ENCODE measurements at regions not wholly inside any gene's neighbourhood (a gene's known extent, or its start where the extent isn't known, plus 50 kb on each side); places are given as distances from the start of the nearest gene placed in this dataset.
A peak's percentile ranks its signal among the peaks of the same experiment; 100 is the strongest.

DNA sequence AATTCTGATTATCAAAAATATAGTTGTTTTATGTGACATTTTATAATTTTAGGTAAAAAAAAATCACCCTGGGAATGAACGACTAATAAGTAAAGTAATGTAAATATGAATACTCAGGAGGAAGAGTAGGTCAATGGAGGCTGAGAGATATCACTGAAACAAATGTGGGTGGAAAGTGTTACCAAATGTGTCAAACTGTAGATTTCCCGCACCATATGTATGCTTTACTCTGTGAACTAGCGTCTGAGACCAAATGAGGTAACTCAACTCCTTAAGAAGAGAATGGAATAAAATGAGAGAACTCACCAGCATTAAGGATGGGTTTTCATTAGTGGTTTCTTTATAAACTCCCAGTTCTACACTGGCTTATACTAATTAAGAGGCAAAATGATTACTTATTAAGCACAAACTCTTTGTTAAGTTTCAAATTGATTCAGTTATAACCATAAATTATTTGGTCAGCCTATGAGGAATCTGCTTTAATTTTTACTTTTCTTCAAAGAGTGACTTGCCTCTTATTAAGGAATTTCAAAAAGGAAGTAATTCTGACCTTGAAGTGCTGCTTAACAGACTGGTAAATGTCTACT, 784.7 kb upstream of the GJE1 start:
- ATAC-seq (no peak), DNase-seq (no peak)
- intact Hi-C loops (cut with DNase I, micrococcal nuclease), result no loop called here
- H3K4me3 Mint-ChIP-seq, result no peak overlapping the region
- no peaks in the 10 kb centered on the region for H3K4me1 Mint-ChIP-seq
- no peak overlapping the region for H3K27ac Mint-ChIP-seq
- H3K36me3 Mint-ChIP-seq (ENCODE audit: low read depth), result no peaks in the 10 kb centered on the region
- no peaks in the 10 kb centered on the region for H3K27me3 Mint-ChIP-seq
- CTCF ChIA-PET, result no interaction called here
- POLR2A ChIA-PET, result no interaction called here
- H3K9me3 Mint-ChIP-seq (ENCODE audit: low read depth), result no peaks in the 10 kb centered on the region

DNA sequence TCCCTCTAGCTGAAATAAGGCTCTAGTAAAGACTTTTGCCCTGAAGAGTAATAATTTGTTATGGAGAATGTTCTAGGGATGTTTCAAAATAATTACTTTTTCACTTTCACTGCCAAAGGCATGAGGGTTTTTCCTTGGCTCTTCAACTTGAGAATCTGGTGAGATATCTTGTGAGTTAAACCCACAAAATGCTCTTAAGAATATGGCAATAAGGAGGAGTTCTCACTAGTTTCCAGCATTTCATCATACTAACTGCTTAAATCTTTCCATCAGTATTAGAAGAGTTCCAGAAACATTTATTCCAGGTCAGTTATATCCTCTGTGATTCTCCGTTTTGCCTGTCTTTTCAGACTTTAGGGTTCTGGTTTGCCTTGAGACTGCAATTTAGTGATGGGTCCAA, 785.6 kb upstream of the GJE1 start:
- no peak for DNase-seq
- no peak for ATAC-seq
- Mint-ChIP-seq H3K27ac (no peak overlapping the region), H3K36me3 (ENCODE audit: low read depth) (no peaks in the 10 kb centered on the region), H3K27me3 (no peaks in the 10 kb centered on the region), H3K4me3 (no peak overlapping the region), H3K9me3 (ENCODE audit: low read depth) (no peaks in the 10 kb centered on the region), H3K4me1 (no peaks in the 10 kb centered on the region)
- intact Hi-C loops (cut with DNase I, micrococcal nuclease), result no loop called here
- CTCF ChIA-PET, result interaction anchor here (1.2 kb wide), 1 partner anchor 214 kb away, joined by 3 read pairs; no protein-coding TSS in a partner anchor
- POLR2A ChIA-PET, result no interaction called here

DNA sequence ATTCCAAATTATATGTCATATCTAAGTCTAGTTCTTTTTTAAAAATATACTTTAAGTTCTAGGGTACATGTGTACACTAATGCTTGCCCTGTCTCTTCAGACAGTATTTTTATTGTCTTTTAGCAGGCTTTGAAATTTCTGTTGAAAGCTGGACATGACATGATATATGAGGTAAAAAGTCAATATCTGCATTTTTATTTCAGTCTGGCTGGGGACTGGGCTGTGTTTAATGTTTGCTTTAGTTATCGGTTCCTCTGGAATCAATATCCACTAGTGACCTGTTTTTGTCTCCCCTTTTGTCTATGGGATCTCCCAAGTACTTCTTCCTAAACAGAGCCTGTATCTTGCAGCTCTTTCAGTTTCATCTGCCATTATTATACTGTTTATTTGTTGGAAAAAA, 786.2 kb upstream of the GJE1 start:
- no peak overlapping the region for H3K4me3 Mint-ChIP-seq
- DNase-seq (no peak), ATAC-seq (no peak)
- POLR2A ChIA-PET, result no interaction called here
- no peaks in the 10 kb centered on the region for H3K9me3 Mint-ChIP-seq (ENCODE audit: low read depth)
- H3K36me3 Mint-ChIP-seq (ENCODE audit: low read depth), result no peaks in the 10 kb centered on the region
- no peaks in the 10 kb centered on the region for H3K4me1 Mint-ChIP-seq
- CTCF ChIA-PET, result interaction anchor here (1.2 kb wide), 1 partner anchor 215 kb away, joined by 3 read pairs; no protein-coding TSS in a partner anchor
- intact Hi-C loops (cut with DNase I, micrococcal nuclease), result no loop called here
- no peaks in the 10 kb centered on the region for H3K27me3 Mint-ChIP-seq
- no peak overlapping the region for H3K27ac Mint-ChIP-seq

DNA sequence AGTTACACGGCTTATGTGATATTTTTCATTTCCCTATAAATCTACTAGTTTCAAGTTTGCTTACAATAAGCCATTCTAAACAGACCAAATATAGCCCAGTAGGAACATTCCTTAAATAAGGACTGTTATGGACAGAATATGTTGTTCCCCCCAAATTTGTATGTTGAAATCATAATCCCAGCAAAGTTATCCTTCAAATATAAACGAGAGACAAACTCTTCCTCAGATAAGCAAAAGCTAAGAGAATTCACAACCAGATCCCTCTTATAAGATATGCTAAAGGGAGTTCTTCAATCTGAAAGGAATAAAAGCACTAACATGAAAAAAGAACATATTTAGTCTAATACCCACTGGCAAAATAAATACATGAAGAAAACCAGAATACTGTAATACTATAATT, 795.5 kb upstream of the GJE1 start:
- ChIA-PET POLR2A (no interaction called here), CTCF (no interaction called here)
- ATAC-seq (no peak), DNase-seq (no peak)
- H3K4me3 Mint-ChIP-seq, result no peak overlapping the region
- no peak overlapping the region for H3K27ac Mint-ChIP-seq
- intact Hi-C loops (cut with DNase I, micrococcal nuclease), result no loop called here
- H3K36me3 Mint-ChIP-seq (ENCODE audit: low read depth), result no peaks in the 10 kb centered on the region
- H3K9me3 Mint-ChIP-seq (ENCODE audit: low read depth), result no peaks in the 10 kb centered on the region
- H3K4me1 Mint-ChIP-seq, result no peaks in the 10 kb centered on the region
- H3K27me3 Mint-ChIP-seq, result peaks cover 5% of the 10 kb centered on the region

DNA sequence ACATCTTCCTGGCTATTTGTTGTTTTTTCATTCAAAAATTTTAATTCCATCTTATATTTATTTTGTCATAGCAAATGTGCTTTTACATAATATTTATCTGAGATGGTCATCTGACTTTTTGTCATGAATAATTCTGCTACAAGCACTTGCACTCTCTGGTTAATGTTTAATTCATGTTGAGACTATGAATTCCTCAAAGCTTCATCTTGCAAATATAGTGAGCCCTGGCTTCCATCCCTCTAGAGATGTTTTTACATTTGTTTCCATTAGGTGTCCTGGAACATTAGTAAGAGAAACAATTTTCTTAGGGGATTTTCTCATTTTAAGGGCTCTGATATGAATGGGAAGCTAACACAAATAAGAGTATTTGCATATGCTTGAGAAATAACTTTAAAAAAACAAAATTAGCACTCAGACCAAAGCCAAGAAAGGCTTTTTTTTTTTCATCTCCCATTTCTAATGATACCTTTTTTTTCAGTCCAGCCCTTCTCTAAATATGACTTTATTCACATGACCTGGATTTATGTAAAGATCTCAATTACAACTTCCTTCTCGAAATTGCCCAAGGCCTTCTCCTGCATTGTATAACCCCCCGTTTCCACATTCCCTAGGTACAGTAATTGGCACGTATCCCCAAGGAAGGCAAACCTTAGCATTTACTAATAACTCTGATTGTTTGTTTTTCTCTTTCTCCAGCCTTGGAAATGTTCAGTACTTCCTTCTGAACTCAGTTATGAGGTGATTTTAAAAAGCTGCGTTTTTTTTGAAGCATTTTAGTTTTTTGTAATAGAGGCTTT, 797.0 kb upstream of the GJE1 start:
- ATAC-seq (no peak), DNase-seq (no peak)
- H3K4me3 Mint-ChIP-seq, result no peak overlapping the region
- H3K9me3 Mint-ChIP-seq (ENCODE audit: low read depth), result no peaks in the 10 kb centered on the region
- peaks cover 5% of the 10 kb centered on the region for H3K27me3 Mint-ChIP-seq
- ChIA-PET CTCF (interaction anchor here (0.8 kb wide), 1 partner anchor 9 kb away, joined by 4 read pairs; no protein-coding TSS in a partner anchor), POLR2A (no interaction called here)
- no peaks in the 10 kb centered on the region for H3K36me3 Mint-ChIP-seq (ENCODE audit: low read depth)
- intact Hi-C loops (cut with DNase I, micrococcal nuclease), result no loop called here
- no peaks in the 10 kb centered on the region for H3K4me1 Mint-ChIP-seq
- no peak overlapping the region for H3K27ac Mint-ChIP-seq

DNA sequence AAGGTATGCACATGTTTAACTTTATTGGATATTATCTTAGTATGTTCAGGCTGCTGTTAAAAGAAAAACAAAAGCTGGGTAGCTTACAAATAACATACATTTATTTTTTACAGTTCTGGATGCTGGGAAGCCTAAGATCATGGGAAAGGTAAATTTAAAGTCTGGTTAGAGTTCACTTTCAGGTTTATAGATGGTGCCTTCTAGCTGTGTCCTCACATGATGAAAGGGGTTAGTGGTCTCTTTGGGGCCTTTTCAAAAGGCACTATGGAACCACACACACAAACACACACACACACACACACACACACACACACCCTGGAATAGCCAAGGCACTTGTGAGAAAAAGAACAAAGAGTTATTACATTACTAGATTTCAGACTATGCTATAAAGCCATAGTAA, 805.8 kb upstream of the GJE1 start:
- DNase-seq (no peak), ATAC-seq (no peak)
- Mint-ChIP-seq H3K36me3 (ENCODE audit: low read depth) (no peaks in the 10 kb centered on the region), H3K27ac (no peak overlapping the region), H3K9me3 (ENCODE audit: low read depth) (no peaks in the 10 kb centered on the region), H3K4me3 (no peak overlapping the region), H3K4me1 (peaks cover 19% of the 10 kb centered on the region), H3K27me3 (peaks cover 3% of the 10 kb centered on the region)
- intact Hi-C loops (cut with DNase I, micrococcal nuclease), result loop anchor here (1.0 to 10.0 kb wide), 5 partner anchors 20 to 1802 kb away; no protein-coding TSS in a partner anchor
- CTCF ChIA-PET, result interaction anchor here (0.6 kb wide), 1 partner anchor 8 kb away, joined by 4 read pairs; no protein-coding TSS in a partner anchor
- POLR2A ChIA-PET, result interaction anchor here (0.6 to 1.1 kb wide), 3 partner anchors 19 to 1766 kb away, joined by 3 to 4 read pairs (median 3); no protein-coding TSS in a partner anchor

DNA sequence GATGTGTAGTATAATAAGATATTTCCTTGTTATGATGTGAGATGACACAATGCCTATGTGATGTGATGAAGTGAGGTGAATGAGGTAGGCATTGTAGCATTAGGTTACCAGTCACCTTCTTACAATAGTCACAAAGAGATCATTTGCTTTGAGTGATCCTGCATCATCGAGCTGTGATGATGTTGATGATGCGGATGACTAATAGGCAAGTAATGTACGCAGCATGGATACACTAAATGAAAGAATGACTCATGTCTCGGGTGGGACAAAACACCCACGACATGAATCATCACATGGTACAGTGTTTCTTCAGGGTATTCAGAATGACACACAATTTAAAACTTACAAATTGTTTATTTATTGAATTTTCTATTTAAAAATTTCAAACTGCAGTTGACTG, 806.3 kb upstream of the GJE1 start:
- ATAC-seq, result peak; percentile 100
- Mint-ChIP-seq H3K4me1 (peaks cover 19% of the 10 kb centered on the region), H3K4me3 (no peak overlapping the region), H3K27ac (no peak overlapping the region), H3K9me3 (ENCODE audit: low read depth) (no peaks in the 10 kb centered on the region), H3K36me3 (ENCODE audit: low read depth) (no peaks in the 10 kb centered on the region), H3K27me3 (peaks cover 3% of the 10 kb centered on the region)
- ChIA-PET POLR2A (interaction anchor here (0.6 to 1.1 kb wide), 2 partner anchors 19 to 157 kb away, joined by 3 to 4 read pairs; no protein-coding TSS in a partner anchor), CTCF (interaction anchor here (0.6 kb wide), 1 partner anchor 9 kb away, joined by 4 read pairs; no protein-coding TSS in a partner anchor)
- intact Hi-C loops (cut with DNase I, micrococcal nuclease), result loop anchor here (1.0 to 10.0 kb wide), 5 partner anchors 19 to 1802 kb away; no protein-coding TSS in a partner anchor
- DNase-seq, result peak; percentile 73

DNA sequence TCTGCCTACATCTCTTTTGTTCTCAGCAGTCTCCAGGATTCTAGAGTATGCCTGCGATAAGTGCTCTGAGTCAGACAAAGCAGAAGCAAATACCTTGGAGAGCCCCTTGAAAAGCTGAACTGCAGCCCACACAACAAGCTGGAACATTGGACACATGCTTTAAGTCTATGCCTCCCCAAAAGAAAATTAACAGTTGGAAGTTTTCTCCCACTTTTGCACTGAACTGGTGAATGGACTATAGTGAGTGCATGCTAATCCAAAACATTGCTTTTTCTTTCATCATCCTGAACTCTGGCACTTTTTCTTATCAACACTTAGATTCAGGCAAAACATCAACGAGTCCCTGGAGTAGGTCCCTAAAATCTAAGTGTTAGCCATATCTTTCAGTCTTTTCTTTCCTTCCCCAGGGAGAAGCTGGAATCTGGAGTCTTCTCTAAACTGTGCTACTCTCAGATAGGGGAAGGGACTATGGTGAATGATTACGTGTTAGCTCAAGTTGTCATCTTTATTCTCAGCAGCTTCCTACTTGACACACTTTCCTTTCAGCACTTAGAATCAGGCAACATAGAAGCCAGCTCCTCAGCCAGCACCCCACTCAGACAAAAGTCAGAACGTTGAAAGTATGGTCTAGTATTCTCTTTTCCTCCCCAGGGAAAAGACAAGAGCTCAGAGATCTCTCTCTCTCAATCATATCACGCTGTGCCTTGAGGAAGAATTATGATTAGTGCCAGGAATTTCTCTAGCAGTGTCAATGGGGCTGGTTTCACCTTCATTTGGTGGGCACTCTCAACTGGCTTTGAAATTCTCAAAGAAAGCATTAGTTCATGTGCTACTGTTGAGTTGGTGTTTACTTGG, 811.0 kb upstream of the GJE1 start:
- ChIA-PET POLR2A (no interaction called here), CTCF (interaction anchor here (0.7 kb wide), 1 partner anchor 787 kb away, joined by 4 read pairs; no protein-coding TSS in a partner anchor)
- intact Hi-C loops (cut with DNase I, micrococcal nuclease), result loop anchor here in 1 of 2 experiments (10.0 kb wide), 1 partner anchor 1797 kb away; no protein-coding TSS in a partner anchor
- H3K4me3 Mint-ChIP-seq, result no peak overlapping the region
- ATAC-seq (no peak), DNase-seq (no peak)
- no peaks in the 10 kb centered on the region for H3K9me3 Mint-ChIP-seq (ENCODE audit: low read depth)
- H3K27ac Mint-ChIP-seq, result no peak overlapping the region
- H3K36me3 Mint-ChIP-seq (ENCODE audit: low read depth), result no peaks in the 10 kb centered on the region
- peaks cover 11% of the 10 kb centered on the region for H3K4me1 Mint-ChIP-seq
- H3K27me3 Mint-ChIP-seq, result peaks cover under 1% of the 10 kb centered on the region

DNA sequence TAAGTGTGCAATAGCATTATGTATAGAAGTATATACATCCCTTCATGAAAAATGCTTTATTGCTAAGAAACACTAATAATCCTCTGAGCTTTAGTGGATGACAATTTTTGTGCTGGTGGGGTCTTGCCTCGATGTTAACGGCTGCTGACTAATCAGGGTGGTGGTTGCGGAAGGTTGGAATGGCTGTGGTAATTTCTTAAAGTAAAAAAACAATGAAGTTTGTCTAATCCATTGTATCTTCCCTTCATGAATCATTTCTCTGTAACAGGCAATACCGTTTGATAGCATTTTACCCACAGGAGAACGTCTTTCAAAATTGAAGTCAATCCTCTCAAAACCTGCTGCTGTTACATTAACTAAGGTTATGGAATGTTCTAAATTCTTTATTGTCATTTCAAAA, 816.5 kb upstream of the GJE1 start:
- ATAC-seq (no peak), DNase-seq (no peak)
- no peak overlapping the region for H3K4me3 Mint-ChIP-seq
- peaks cover 2% of the 10 kb centered on the region for H3K27me3 Mint-ChIP-seq
- POLR2A ChIA-PET, result no interaction called here
- intact Hi-C loops (cut with DNase I, micrococcal nuclease), result no loop called here
- no peak overlapping the region for H3K27ac Mint-ChIP-seq
- CTCF ChIA-PET, result no interaction called here
- H3K4me1 Mint-ChIP-seq, result no peaks in the 10 kb centered on the region
- no peaks in the 10 kb centered on the region for H3K9me3 Mint-ChIP-seq (ENCODE audit: low read depth)
- no peaks in the 10 kb centered on the region for H3K36me3 Mint-ChIP-seq (ENCODE audit: low read depth)

DNA sequence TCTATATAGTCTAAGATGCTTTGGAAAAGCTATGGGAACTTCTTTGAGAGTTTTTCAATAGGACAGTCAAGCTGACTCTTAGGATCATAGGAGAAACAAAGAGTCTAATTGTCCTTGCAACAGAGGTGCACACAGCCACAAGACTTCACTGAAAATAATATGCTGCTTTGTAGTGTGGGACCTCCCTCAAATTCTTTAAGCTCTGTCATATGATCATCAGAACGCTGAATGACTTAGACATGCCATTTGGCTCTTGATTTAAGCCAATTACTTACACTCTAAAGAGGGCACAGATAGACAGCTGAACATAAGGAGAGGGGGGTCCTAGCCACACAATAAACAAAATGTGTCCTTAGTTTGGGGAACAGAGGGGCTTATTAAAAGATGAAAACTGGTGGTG, 818.7 kb upstream of the GJE1 start:
- Mint-ChIP-seq H3K4me1 (peaks cover 4% of the 10 kb centered on the region), H3K27me3 (peaks cover 4% of the 10 kb centered on the region), H3K27ac (no peak overlapping the region), H3K9me3 (ENCODE audit: low read depth) (no peaks in the 10 kb centered on the region), H3K36me3 (ENCODE audit: low read depth) (no peaks in the 10 kb centered on the region), H3K4me3 (no peak overlapping the region)
- POLR2A ChIA-PET, result no interaction called here
- intact Hi-C loops (cut with DNase I, micrococcal nuclease), result no loop called here
- ATAC-seq (no peak), DNase-seq (no peak)
- CTCF ChIA-PET, result no interaction called here

DNA sequence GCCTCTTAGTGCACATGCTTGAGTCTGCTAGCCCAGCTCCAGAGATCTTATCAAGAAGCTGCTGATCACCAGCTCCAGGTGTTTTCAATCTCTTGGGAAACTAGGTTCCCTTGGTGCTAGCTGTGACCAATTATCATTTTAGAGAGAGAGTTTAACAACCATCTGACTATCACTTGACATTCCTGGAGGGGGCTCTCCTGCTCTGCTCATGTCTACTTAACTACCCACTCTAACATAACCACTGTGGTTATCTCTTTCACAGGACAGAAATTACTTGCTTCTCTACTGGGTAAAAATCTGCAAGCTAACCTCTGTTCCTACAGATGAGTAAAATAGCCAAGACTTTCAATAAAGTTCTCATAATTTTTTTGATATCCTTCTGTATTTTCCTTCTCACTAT, 823.4 kb upstream of the GJE1 start:
- peak; percentile 65 for ATAC-seq
- DNase-seq, result peak; percentile 13
- CTCF ChIA-PET, result interaction anchor here (0.6 to 1.5 kb wide), 3 partner anchors 9 to 253 kb away, joined by 3 to 4 read pairs (median 4); no protein-coding TSS in a partner anchor

More for the DNA sequence above, 823.4 kb upstream of the GJE1 start:
- peaks cover 4% of the 10 kb centered on the region for H3K27me3 Mint-ChIP-seq
- intact Hi-C loops (cut with DNase I, micrococcal nuclease), result loop anchor here (1.0 to 5.0 kb wide), 3 partner anchors 173 to 254 kb away; no protein-coding TSS in a partner anchor
- peaks cover 2% of the 10 kb centered on the region for H3K9me3 Mint-ChIP-seq (ENCODE audit: low read depth)
- no peak overlapping the region for H3K4me3 Mint-ChIP-seq
- no peaks in the 10 kb centered on the region for H3K36me3 Mint-ChIP-seq (ENCODE audit: low read depth)
- POLR2A ChIA-PET, result no interaction called here
- no peak overlapping the region for H3K27ac Mint-ChIP-seq
- peaks cover 9% of the 10 kb centered on the region for H3K4me1 Mint-ChIP-seq
